ENCODE measurements at regions not wholly inside any gene's neighbourhood (a gene's known extent, or its start where the extent isn't known, plus 50 kb on each side); places are given as distances from the start of the nearest gene placed in this dataset.

- Histone ChIP-seq H3K9ac (ENCODE audit: insufficient read depth, low read length, poor library complexity, severe bottlenecking) (no peak overlapping the region), H3K36me3 (replicated peaks in 1 of 2; ENCODE audit: control insufficient read depth in 1 of 2, insufficient read depth in 2 of 2, low read length in 2 of 2) (no peaks in the 10 kb centered on the region), H3K27me3 (ENCODE audit: control insufficient read depth in 2 of 2, insufficient read depth in 2 of 2, low read length in 2 of 2) (no peaks in the 10 kb centered on the region), H3K79me2 (ENCODE audit: insufficient read depth, low read length) (no peaks in the 10 kb centered on the region), H4K20me1 (ENCODE audit: insufficient read depth, low read length) (no peaks in the 10 kb centered on the region), H3K4me2 (replicated peaks; ENCODE audit: extremely low read depth, low read length, poor library complexity, severe bottlenecking) (no peak overlapping the region), H2AFZ (ENCODE audit: insufficient read depth, low read depth, low read length, poor library complexity, severe bottlenecking) (no peak overlapping the region), H3K4me1 (ENCODE audit: control insufficient read depth in 1 of 2, insufficient read depth in 2 of 2, low read length in 2 of 2) (no peaks in the 10 kb centered on the region), H3K27ac (ENCODE audit: low read depth in 1 of 2, low read length in 2 of 2) (no peak overlapping the region), H3K4me3 (replicated peaks in 1 of 3; ENCODE audit: low read depth in 2 of 3, low read length in 3 of 3) (no peak overlapping the region), H3K9me3 (replicated peaks in 1 of 2; ENCODE audit: control insufficient read depth in 1 of 2, insufficient read depth in 1 of 2, low read length in 2 of 2) (peaks cover 2 to 11% of the 10 kb centered on the region in 2 donors)
- no peak for DNase-seq
- Mint-ChIP-seq H3K27ac (no peak overlapping the region), H3K4me3 (no peak overlapping the region), H3K9me3 (peaks cover 0 to 14% (median 5%) of the 10 kb centered on the region in 7 donors), H3K4me1 (no peaks in the 10 kb centered on the region), H3K27me3 (ENCODE audit: low read depth in 3 of 3) (peaks cover 0 to 1% (median 0%) of the 10 kb centered on the region in 3 donors), H3K36me3 (no peaks in the 10 kb centered on the region)
- intact Hi-C loops (cut with micrococcal nuclease), result no loop called here
- WGBS (ENCODE audit: insufficient coverage), result 20% methylated on average over 1 of the region's 4 CpGs
- no peak for TF ChIP-seq CTCF (IDR thresholded peaks at IDR 0.05)
Measured at GRCh38 chr7:110442381-110442837, 648.5 kb upstream of the LRRN3 start.

GRCh38 chr7:110446658-110447057, 644.3 kb upstream of the LRRN3 start:
- H2AFZ ChIP-seq (ENCODE audit: insufficient read depth, low read depth, low read length, poor library complexity, severe bottlenecking), result no peak overlapping the region
- DNase-seq, result no peak
- TF ChIP-seq CTCF (IDR thresholded peaks at IDR 0.05), result no peak
- no peaks in the 10 kb centered on the region for H3K4me1 ChIP-seq (ENCODE audit: control insufficient read depth in 1 of 2, insufficient read depth in 2 of 2, low read length in 2 of 2)
- H3K27me3 ChIP-seq (ENCODE audit: control insufficient read depth in 2 of 2, insufficient read depth in 2 of 2, low read length in 2 of 2), result no peaks in the 10 kb centered on the region
- intact Hi-C loops (cut with micrococcal nuclease), result no loop called here
- H3K36me3 ChIP-seq (replicated peaks in 1 of 2; ENCODE audit: control insufficient read depth in 1 of 2, insufficient read depth in 2 of 2, low read length in 2 of 2), result no peaks in the 10 kb centered on the region
- peaks cover 0 to 13% (median 5%) of the 10 kb centered on the region in 7 donors for H3K9me3 Mint-ChIP-seq
- H3K9me3 ChIP-seq (replicated peaks in 1 of 2; ENCODE audit: control insufficient read depth in 1 of 2, insufficient read depth in 1 of 2, low read length in 2 of 2), result peaks cover 2 to 11% of the 10 kb centered on the region in 2 donors
- no peak overlapping the region for H3K4me3 ChIP-seq (replicated peaks in 1 of 3; ENCODE audit: low read depth in 2 of 3, low read length in 3 of 3)
- no peak overlapping the region for H3K4me3 Mint-ChIP-seq
- H4K20me1 ChIP-seq (ENCODE audit: insufficient read depth, low read length), result no peaks in the 10 kb centered on the region
- H3K4me1 Mint-ChIP-seq, result no peaks in the 10 kb centered on the region
- no peak overlapping the region for H3K27ac ChIP-seq (ENCODE audit: low read depth in 1 of 2, low read length in 2 of 2)
- H3K27ac Mint-ChIP-seq, result no peak overlapping the region
- 94% methylated on average over 3 of the region's 6 CpGs for WGBS (ENCODE audit: insufficient coverage)
- no peak overlapping the region for H3K4me2 ChIP-seq (replicated peaks; ENCODE audit: extremely low read depth, low read length, poor library complexity, severe bottlenecking)
- H3K27me3 Mint-ChIP-seq (ENCODE audit: low read depth in 3 of 3), result peaks cover 0 to 1% (median 0%) of the 10 kb centered on the region in 3 donors
- no peaks in the 10 kb centered on the region for H3K79me2 ChIP-seq (ENCODE audit: insufficient read depth, low read length)
- H3K36me3 Mint-ChIP-seq, result no peaks in the 10 kb centered on the region
- no peak overlapping the region for H3K9ac ChIP-seq (ENCODE audit: insufficient read depth, low read length, poor library complexity, severe bottlenecking)
